SK-N-SH (cell line): ENCODE measurements at regions not wholly inside any gene's neighbourhood (a gene's known extent, or its start where the extent isn't known, plus 50 kb on each side); places are given as distances from the start of the nearest gene placed in this dataset.

Experiments used
- CTCF ChIP-seq: fragments of 200-600 bp; sonication (generic); IDR thresholded peaks from 2 replicates; pipeline ENCODE4 v1.6.1; 2017; ENCODE audit warnings: antibody characterized with exemption, mild to moderate bottlenecking, moderate library complexity
- IRF3 ChIP-seq: fragments of 150-350 bp; IDR thresholded peaks from 2 replicates; pipeline ENCODE4 v1.6.1; 2016; ENCODE audit warnings: mild to moderate bottlenecking, low read depth, low read length
- PBX3 ChIP-seq: IDR thresholded peaks from 2 replicates; pipeline ENCODE4; 2012
- RCOR1 ChIP-seq: fragments of 150-350 bp; IDR thresholded peaks from 2 replicates; pipeline ENCODE4 v1.6.1; 2017; ENCODE audit warnings: antibody characterized with exemption, low read length
- RXRA ChIP-seq: IDR thresholded peaks from 2 replicates; pipeline ENCODE4 v1.4.0; 2012; ENCODE audit warnings: low read depth, mild to moderate bottlenecking, borderline replicate concordance

- TF ChIP-seq CTCF (no peak), RCOR1 (no peak), PBX3 (no peak), RXRA (no peak), IRF3 (no peak)
Observed at GRCh38 chr5:87164409-87164808, 103.3 kb upstream of the RASA1 start.
